ENCODE measurements at regions not wholly inside any gene's neighbourhood (a gene's known extent, or its start where the extent isn't known, plus 50 kb on each side); places are given as distances from the start of the nearest gene placed in this dataset.
A peak's percentile ranks its signal among the peaks of the same experiment; 100 is the strongest.
"Not testable (repeated sequence)": the region's sequence is repeated elsewhere in the genome, so short reads cannot be mapped to it uniquely, and the experiment has no call there.

DNA sequence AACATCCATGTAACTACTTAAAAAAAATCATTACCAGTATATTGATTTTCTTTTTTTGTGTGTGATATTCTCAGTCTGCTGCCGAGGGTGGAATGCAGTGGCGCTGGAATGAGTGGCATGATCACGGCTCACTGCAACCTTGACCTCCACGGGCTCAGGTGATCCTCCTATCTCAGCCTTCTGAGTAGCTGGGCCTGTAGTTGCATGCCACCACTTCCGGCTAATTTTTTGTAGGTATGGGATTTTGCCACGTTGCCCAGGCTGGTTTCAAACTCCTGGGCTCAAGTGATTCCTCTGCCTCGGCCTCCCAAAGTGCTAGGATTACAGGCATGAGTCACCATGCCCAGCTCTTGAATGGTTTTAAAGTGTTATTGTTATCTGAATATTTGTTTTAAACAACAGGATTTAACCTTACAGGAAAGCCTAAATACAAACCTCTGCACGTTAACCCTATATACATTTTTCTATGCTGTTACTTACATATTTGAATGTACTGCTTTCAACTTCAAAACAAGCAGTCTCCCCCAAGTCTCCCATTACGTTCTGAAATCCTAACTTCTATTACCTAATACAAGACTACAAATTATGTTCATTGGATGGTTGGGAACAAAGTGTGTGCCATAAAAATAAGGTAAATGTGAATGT lies 61.7 kb downstream of the KPNA2 start:
- Histone ChIP-seq H3K27ac (ENCODE audit: low read depth, low read length, poor library complexity, severe bottlenecking) (no peak overlapping the region), H2AFZ (ENCODE audit: low read length) (no peak overlapping the region), H3K4me1 (ENCODE audit: insufficient read depth, low read length, severe bottlenecking) (peaks cover 18% of the 10 kb centered on the region), H3K79me2 (ENCODE audit: insufficient read depth, low read length) (no peaks in the 10 kb centered on the region), H3K27me3 (ENCODE audit: insufficient read depth, low read length) (no peaks in the 10 kb centered on the region), H3K4me3 (ENCODE audit: low read depth, low read length, poor library complexity, severe bottlenecking) (no peak overlapping the region), H3K9me3 (ENCODE audit: low read length) (no peaks in the 10 kb centered on the region), H3K36me3 (ENCODE audit: insufficient read depth, low read length) (no peaks in the 10 kb centered on the region), H3K9me2 (ENCODE audit: low read depth, low read length) (no peaks in the 10 kb centered on the region), H3K4me2 (ENCODE audit: low read length) (no peak overlapping the region), H3K9ac (ENCODE audit: low read length) (no peak overlapping the region), H3F3A (ENCODE audit: insufficient read depth, low read length) (no peaks in the 10 kb centered on the region; the same call in 1 of the 2 replicates), H4K20me1 (ENCODE audit: insufficient read depth, low read length) (no peaks in the 10 kb centered on the region)
- TF ChIP-seq EZH2 (IDR thresholded peaks at IDR 0.05; ENCODE audit: borderline replicate concordance, low read length), result no peak
- TF ChIP-seq, protein P1, sequence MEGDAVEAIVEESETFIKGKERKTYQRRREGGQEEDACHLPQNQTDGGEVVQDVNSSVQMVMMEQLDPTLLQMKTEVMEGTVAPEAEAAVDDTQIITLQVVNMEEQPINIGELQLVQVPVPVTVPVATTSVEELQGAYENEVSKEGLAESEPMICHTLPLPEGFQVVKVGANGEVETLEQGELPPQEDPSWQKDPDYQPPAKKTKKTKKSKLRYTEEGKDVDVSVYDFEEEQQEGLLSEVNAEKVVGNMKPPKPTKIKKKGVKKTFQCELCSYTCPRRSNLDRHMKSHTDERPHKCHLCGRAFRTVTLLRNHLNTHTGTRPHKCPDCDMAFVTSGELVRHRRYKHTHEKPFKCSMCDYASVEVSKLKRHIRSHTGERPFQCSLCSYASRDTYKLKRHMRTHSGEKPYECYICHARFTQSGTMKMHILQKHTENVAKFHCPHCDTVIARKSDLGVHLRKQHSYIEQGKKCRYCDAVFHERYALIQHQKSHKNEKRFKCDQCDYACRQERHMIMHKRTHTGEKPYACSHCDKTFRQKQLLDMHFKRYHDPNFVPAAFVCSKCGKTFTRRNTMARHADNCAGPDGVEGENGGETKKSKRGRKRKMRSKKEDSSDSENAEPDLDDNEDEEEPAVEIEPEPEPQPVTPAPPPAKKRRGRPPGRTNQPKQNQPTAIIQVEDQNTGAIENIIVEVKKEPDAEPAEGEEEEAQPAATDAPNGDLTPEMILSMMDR (IDR thresholded peaks at IDR 0.05; ENCODE audit: low read length), result no peak

DNA sequence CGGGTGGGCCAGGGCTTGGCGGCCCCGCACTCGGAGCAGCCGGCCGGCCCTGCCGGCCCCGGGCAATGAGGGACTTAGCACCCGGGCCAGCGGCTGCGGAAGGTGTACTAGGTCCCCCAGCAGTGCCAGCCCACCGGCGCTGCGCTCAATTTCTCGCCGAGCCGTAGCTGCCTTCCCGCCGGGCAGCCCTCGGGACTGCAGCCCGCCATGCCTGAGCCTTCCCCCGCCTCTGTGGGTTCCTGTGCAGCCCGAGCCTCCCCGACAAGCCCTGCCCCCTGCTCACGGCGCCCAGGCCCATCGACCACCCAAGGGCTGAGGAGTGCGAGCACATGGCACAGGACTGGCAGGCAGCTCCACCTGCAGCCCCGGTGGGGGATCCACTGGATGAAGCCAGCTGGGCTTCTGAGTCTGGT lies 63.8 kb downstream of the KPNA2 start:
- peaks cover 28% of the 10 kb centered on the region for H3K4me1 ChIP-seq (ENCODE audit: insufficient read depth, low read length, severe bottlenecking)
- H3K9me3 ChIP-seq (ENCODE audit: low read length); H3K4me2 ChIP-seq (ENCODE audit: low read length); H3K9ac ChIP-seq (ENCODE audit: low read length); H3K27ac ChIP-seq (ENCODE audit: low read depth, low read length, poor library complexity, severe bottlenecking); H4K20me1 ChIP-seq (ENCODE audit: insufficient read depth, low read length); H3K79me2 ChIP-seq (ENCODE audit: insufficient read depth, low read length); H3K4me3 ChIP-seq (ENCODE audit: low read depth, low read length, poor library complexity, severe bottlenecking); H3K9me2 ChIP-seq (ENCODE audit: low read depth, low read length); H3K36me3 ChIP-seq (ENCODE audit: insufficient read depth, low read length); H2AFZ ChIP-seq (ENCODE audit: low read length); H3F3A ChIP-seq (ENCODE audit: insufficient read depth, low read length); H3K27me3 ChIP-seq (ENCODE audit: insufficient read depth, low read length): not testable (repeated sequence)

DNA sequence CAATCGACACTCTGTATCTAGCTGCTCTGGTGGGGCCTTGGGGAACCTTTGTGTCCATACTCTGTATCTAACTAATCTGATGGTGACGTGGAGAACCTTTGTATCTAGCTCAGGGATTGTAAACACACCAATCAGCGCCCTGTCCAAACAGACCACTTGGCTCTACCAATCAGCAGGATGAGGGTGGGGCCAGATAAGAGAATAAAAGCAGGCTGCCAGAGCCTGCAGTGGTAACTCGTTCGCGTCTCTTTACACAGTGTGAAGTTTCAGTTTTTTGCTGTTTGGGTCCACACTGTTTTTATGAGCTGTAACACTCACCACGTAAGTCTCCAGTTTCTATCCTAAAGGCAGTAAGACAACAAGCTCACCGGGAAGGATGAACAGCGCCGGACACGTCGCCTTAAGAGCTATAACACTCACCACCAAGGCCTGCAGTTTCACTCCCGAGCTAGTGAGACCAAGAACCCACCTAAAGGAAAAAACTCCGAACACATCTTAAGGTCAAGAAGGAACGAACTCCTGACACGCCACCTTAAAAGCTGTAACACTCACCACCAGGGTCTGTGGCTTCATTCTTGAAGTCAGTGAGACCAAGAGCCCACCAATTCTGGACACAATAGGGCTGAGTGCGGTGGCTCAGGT lies 64.6 kb downstream of the KPNA2 start:
- Histone ChIP-seq H3K9ac (ENCODE audit: low read length) (no peak overlapping the region), H3K9me3 (ENCODE audit: low read length) (no peaks in the 10 kb centered on the region), H3K79me2 (ENCODE audit: insufficient read depth, low read length) (peaks cover 15% of the 10 kb centered on the region), H3K4me2 (ENCODE audit: low read length) (no peak overlapping the region; the same call in 1 of the 2 replicates), H3K4me1 (ENCODE audit: insufficient read depth, low read length, severe bottlenecking) (peaks cover 24% of the 10 kb centered on the region), H2AFZ (ENCODE audit: low read length) (no peak overlapping the region), H3K36me3 (ENCODE audit: insufficient read depth, low read length) (no peaks in the 10 kb centered on the region; the same call in 1 of the 2 replicates), H3K9me2 (ENCODE audit: low read depth, low read length) (no peaks in the 10 kb centered on the region), H3F3A (ENCODE audit: insufficient read depth, low read length) (no peaks in the 10 kb centered on the region; the same call in none of the 2 replicates), H3K27me3 (ENCODE audit: insufficient read depth, low read length) (no peaks in the 10 kb centered on the region), H4K20me1 (ENCODE audit: insufficient read depth, low read length) (no peaks in the 10 kb centered on the region), H3K4me3 (ENCODE audit: low read depth, low read length, poor library complexity, severe bottlenecking) (peak overlapping the region; percentile 99), H3K27ac (ENCODE audit: low read depth, low read length, poor library complexity, severe bottlenecking) (no peak overlapping the region)
- TF ChIP-seq EZH2 (IDR thresholded peaks at IDR 0.05; ENCODE audit: borderline replicate concordance, low read length), result no peak
- TF ChIP-seq, protein P1 (IDR thresholded peaks at IDR 0.05; ENCODE audit: low read length), result no peak

All from OCI-LY1 (cell line).